ENCODE measurements at regions not wholly inside any gene's neighbourhood (a gene's known extent, or its start where the extent isn't known, plus 50 kb on each side); places are given as distances from the start of the nearest gene placed in this dataset.
"Not testable (repeated sequence)": the region's sequence is repeated elsewhere in the genome, so short reads cannot be mapped to it uniquely, and the experiment has no call there.

- no peak for DNase-seq
Observed at GRCh38 chr12:19884021-19884492, 444.8 kb downstream of the AEBP2 start.

DNA sequence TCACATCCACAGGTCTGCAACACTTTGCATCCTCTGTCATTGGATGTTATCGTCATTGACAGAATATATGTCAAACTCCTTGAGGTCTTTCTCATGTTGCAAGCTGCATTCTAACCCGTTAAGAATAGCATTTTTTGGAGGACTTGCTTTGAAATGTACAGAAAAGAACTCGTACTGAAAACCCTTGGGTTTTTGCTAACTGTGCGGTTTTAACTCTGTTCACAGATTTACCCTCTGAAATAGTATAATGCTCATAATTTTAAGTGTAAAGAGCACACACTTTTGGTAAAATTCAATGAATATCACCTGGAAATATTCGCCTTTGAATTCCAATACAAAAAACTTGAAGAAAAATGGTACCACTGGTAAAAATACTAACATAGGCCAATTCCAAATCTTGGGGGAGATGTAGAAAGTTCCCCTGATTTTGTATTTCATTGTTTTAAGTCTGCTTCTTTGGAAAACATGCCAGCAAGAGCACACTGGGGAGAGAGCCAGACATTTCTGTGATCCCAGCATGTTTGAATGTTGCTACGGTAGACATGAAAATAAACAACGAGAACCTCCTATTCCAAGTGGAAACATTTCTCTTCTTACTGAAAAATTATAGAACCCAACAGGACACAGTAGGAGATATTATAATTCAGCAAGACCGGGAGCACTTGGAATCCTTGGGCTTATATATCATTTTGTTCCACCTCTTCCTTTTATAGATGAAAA lies 446.0 kb downstream of the AEBP2 start:
- DNase-seq, result no peak

DNA sequence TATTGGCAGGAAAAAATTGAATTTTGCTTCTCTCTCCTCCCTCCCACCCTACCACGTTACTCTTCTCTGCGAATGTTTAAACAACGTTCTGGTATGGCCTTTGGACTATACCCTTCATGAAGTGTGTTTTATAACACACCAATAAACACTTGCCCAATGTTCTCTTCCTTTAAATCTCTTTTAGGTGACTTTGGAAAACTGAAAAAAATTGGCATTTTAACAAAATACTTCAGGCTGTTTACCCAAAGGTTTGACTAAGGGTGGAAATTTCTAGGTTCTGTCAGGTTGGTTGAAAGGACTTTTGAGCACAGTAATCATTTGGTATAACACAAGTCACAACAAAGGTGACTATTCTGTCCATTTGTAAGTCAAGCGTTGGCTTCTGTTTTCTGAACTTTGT lies 446.8 kb downstream of the AEBP2 start:
- DNase-seq, result no peak

GRCh38 chr12:19886639-19887064 lies 447.4 kb downstream of the AEBP2 start:
- DNase-seq, result no peak

DNA sequence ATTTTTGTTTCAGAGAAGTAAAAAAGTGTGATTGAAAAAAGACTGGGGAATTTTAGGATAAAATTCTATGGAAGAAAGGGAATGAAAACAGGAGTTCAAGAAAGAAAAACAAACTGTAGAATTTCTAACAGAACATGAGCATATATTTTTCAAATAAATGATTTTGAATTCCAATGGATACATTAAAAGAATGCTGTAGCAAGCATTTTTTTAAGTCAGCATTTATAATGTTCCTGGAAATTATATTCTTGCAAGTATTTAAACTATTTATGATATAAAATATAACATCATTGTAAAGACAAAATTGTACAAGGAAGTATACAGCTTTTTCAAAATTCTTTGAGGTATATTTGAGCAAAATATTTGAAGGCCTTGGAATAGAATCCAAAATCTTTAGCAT lies 450.7 kb downstream of the AEBP2 start:
- DNase-seq, result no peak

DNA sequence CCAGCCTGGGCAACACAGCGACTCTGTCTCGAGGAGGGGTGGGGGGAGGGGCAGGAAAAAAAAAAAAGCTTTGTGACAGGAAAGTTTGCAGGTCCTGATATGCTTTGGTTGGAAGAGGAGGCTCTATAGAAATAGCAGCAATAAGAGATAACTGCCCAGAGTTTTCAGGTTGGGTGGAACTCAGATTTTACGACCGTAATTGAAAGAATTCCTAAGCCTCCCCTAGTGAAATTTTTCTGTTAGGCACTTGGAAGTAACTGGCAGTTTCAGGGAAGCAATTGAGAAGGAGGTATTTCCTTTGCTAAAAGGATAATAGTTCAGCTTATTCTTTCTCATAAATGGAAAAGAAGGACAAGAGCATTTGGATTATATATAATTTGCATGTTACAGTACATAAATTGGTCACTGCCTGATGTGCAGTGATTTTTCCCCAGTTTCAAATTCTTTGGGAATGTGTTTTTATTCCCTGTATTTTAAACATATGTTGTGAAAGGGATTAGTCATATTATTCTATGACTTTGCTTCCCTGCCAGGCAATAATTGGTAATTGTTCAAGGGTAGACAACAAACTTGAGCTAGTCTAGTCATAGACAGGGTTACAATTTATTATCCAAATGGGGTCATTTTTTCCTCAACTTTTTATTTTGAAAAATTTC lies 452.8 kb downstream of the AEBP2 start:
- DNase-seq, result no peak

GRCh38 chr12:19893514-19893913 lies 454.2 kb downstream of the AEBP2 start:
- no peak for DNase-seq

DNA sequence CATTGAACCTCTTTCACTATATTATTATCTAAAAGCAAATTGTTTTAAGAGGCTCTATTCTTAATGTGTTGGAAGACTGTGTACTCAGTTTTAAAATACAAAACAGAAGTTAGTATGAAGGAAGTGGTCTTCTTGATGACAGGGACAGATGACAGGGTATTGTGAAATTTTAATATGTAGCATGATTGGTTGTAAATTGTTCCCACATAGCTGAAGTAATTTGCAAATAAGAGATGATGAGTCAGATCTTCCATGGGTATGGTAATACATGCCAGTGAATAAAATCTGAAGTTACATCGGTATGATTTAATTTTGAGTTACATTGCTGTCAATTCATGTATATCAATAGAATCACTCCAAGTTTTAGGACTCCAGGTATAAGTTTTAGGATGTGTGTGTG lies 454.8 kb downstream of the AEBP2 start:
- no peak for DNase-seq

- DNase-seq, result no peak
Observed at GRCh38 chr12:19894803-19895202, 455.5 kb downstream of the AEBP2 start.

DNA sequence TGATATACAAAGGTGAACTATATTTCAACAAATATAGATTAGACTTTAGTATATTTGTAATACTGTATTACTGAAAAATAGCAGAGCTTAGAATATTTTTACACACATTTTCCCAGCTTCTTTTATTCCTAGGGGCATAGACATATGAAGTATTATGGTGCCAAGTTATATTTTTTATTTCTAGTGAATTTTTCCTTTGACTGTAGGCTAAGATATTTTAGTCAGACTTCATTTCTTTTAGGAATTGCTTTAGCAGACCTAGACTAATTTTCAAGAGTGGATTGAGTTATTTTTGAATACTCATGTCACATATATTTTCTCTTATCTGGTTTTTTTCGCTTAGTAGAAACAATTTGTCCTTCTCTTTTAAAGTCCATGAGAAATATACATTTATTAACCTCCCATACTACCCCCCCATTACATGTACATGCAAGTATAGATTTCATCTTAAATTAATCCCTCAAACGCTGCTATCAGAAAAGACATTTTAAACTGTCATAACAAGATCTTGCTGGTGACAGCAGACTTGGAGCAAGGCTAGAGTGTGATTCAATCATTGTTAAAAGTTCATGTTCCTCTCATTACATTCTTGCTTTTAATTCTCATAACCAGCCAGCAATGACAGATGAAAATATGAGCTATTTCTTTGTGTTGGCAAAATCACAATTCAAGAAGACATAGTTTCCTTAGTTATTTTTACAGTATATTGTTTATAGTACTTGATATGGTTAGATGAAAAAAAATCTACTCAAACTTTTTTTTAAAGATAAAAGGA lies 456.1 kb downstream of the AEBP2 start:
- DNase-seq, result no peak

- DNase-seq, result no peak
Observed at GRCh38 chr12:19896041-19896440, 456.7 kb downstream of the AEBP2 start.

DNA sequence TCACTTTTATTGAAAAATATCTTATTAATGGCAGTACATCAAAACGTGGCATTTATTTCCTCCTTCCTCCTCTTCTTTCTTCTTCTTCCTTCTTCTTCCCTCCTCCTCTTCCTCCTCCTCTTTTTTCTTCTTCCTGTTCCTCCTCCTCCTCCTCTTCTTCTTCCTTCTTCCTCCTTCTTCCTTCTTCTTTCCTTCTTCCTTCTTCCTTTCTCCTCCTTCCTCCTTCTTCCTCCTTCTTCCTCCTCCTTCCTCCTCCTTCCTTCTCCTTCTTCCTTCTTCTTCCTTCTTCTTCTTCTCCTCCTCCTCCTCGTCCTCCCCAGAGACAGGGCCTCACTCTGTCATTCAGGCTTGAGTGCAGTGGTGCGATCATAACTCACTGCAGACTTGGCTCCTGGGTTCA lies 457.2 kb downstream of the AEBP2 start:
- no peak for DNase-seq

DNA sequence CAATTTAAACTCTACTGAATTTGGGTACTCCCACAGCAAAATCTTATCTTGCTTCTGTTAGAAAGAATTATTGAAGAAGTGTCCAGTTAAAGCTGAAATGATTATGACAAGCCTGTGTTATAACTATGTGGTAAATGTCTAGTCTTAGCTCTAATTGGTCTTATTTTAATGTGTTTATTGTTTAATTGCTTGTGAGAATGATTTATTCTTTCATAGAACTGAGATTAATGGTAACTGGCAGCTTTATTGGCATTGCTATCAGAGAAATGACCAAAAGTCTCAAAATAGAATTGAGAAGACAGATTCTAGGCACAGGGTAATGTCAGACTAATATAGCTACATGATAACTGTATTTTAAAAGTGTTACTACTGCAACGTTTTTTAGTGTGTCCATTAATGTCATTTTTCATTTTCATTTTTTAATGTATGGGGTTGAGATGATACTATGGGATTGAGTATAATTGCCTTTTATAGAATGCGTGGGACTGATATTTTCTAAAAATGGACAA lies 458.7 kb downstream of the AEBP2 start:
- DNase-seq, result no peak

GRCh38 chr12:19901841-19902240 lies 462.5 kb downstream of the AEBP2 start:
- DNase-seq, result no peak

- DNase-seq, result no peak
Observed at GRCh38 chr12:19904819-19905218, 463.5 kb upstream of the PDE3A start.

DNA sequence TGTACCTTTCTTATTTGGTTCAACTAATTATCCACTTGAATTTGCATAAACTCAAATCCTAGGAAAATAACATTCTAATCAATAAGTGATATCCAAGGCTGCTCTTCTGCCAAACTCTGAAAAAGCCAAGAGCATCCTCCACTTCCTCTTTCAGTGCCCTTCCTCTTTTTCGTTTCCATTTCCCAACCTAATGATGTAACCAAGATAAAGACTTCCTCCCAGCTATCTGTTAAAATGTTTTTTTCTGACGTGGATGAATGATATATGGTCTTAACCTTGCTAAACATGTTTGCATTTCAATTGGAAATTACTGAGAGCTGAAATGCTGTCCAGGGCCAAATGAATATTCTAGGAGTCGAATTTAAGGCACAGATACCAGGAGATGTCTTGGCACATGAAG lies 459.5 kb upstream of the PDE3A start:
- DNase-seq, result no peak

- DNase-seq, result no peak
Observed at GRCh38 chr12:19909418-19909817, 458.9 kb upstream of the PDE3A start.

DNA sequence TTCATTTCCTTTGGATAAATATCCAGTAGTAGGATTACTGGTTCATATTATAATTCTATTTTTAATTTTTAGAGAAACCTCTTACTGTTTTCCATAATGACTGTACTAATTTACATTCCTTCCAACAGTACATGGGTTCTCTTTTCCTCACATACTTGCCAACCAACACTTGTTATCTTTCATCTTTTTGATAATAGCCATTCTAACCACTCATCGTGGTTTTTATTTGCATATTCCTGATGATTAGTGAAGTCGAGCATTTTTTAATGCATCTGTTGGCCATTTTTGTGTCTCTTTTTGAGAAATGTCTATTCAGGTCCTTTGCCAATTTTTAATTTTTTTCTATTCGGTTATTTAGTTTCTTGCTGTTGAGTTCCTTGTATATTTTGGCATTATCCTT lies 457.7 kb upstream of the PDE3A start:
- DNase-seq, result no peak

- DNase-seq, result no peak
Observed at GRCh38 chr12:19912991-19913390, 455.3 kb upstream of the PDE3A start.

DNA sequence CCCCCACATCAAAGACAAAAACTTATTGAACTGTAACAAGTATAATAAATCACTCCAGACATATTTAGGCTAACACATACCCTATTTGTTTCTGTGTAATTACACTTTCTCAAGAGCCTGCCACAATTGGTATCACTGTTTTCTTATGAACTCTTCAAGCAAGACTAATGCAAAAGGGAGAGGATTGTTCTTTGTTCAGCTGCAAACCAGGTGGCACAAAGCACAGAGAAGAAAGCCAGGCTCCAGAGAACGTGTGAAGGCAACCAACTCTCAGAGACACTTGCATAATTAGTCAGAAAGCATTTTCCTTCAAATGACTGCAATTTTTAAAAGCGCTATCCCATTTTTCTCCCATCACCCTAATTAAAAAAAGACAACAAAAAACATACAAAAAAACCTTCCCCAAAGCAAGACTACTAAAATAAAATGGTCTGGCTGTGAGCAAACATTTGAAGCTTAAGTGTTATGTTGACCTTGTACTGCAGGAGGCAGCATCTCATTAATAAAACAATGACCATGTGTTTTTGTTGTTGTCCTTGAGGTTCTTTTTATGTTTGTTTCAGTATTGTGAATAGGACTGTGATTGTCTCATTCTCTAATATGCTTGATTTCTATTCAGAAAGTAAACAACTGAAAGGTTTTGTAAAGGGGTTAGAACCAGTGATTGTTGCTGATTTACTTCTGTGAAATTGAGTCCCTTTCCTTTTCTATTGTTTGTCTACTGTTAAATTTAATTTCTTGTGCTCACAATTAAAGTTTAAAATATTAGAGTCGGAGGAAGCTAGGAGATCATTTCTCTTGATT lies 452.7 kb upstream of the PDE3A start:
- DNase-seq, result no peak

DNA sequence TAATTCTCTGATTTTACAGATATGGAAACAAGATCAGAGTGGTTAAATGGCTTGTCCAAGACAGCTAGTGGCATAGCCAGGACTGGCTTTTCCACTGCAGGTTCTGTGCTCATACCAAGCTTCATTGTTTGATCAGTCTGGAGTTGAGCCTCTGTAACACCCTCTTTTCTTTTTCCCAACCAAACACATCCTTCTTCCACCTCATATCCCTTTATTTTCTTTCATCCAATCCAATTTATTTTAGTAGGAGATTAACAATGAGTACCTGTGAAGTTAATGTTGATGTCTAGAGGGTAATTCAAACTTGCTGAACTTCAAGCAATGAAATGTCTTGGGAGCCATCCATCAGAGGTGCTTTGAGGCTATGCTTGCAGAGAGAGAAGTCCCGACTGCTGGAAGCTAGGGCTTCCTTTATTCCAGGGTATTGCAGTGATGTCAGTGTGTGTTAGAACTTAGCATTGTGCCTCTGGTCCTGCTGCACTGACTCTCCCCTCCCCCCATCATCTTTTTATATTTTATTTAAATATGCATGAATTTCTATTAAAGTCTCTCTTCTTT lies 452.1 kb upstream of the PDE3A start:
- DNase-seq, result no peak

DNA sequence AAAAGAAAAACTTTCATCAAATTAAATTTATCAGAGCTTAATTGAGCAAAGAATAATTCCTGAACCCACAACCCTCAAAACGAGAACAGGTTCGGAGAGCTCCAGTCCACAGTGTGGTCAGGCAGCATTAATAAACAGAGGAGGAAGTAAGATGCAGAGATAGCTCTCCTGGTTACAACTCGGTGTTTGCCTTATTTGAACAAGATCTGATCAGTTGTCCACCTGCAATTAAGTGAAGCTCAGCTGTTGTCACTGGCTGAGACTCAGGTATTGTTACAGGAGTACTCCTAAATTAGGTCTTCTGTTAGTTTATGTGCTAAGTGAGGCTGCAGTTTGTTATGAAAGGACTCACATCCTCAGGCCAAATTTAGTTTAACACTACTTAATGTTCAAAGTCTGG lies 451.4 kb upstream of the PDE3A start:
- no peak for DNase-seq

DNA sequence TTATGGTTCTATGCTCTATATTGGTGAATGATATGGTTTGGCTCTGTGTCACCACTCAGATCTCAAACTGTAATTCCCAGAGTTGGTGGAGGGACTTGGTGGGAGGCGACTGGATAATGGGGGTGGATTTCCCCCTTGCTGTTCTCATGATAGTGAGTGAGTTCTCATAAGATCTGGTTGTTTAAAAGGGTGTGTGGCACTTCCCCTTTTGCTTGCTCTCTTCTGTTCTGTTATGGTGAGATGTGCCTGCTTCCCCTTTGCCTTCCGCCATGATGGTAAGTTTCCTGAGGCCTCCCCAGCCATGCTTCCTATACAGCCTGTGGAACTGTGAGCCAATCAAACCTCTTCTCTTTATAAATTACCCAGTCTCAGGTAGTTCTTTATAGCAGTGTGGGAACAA lies 446.6 kb upstream of the PDE3A start:
- not testable (repeated sequence) for DNase-seq

All from DMS79 (cell line).